ENCODE measurements at regions not wholly inside any gene's neighbourhood (a gene's known extent, or its start where the extent isn't known, plus 50 kb on each side); places are given as distances from the start of the nearest gene placed in this dataset.

GRCh38 chr12:125888921-125889320 is 823.7 kb downstream of the AACS start:
- DNase-seq (ENCODE audit: low read depth): no peak

GRCh38 chr12:125889742-125890141 is 824.5 kb downstream of the AACS start:
- DNase-seq (ENCODE audit: low read depth): no peak

DNA sequence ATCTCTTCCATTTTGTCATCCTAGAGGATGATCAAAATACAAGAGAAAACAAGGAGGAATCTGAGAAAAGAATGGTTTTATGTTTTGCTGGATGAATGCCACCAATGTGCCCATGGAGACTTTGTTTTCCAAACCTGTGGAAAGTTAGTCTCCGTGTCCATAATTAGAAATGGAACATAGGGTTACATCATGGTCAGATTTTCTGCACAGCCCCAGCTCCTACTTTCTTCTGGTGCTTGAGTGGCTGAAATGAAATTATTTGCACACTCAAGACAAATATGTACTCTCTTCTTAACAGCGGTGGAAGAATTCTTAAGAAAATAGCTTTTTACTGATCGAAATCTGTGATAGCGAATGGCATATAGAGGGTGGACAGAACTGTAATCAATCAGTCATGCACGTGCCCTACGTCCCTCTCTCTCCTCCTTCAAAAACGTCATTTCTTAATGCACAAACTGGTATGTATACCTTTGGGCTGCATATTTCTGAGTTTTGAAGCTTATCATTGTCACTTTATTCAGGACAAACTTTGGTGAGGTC is 825.2 kb downstream of the AACS start:
- DNase-seq (ENCODE audit: low read depth): no peak

GRCh38 chr12:125890971-125891370 is 825.7 kb downstream of the AACS start:
- DNase-seq (ENCODE audit: low read depth): no peak

DNA sequence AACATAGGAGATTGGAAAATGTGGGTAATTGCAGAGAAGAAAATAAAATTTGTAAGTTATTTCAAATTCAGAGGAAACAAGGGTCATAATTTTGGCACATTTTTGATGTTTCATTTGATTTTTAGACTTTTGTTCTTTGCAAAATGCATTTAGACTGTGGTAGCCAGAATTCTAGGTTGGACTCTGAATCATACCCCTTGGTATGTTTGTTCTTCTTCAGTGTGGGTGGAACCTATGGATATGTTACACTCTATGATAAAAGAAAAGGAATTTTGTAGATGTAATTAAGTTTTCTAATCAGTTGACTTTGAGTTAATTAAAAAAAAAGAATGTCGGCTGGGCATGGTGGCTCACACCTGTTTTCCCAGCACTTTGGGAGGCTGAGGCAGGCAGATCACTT is 827.0 kb downstream of the AACS start:
- no peak for DNase-seq (ENCODE audit: low read depth)

- no peak for DNase-seq (ENCODE audit: low read depth)
These were observed 837.8 kb downstream of the AACS start for GRCh38 chr12:125902991-125903390.

DNA sequence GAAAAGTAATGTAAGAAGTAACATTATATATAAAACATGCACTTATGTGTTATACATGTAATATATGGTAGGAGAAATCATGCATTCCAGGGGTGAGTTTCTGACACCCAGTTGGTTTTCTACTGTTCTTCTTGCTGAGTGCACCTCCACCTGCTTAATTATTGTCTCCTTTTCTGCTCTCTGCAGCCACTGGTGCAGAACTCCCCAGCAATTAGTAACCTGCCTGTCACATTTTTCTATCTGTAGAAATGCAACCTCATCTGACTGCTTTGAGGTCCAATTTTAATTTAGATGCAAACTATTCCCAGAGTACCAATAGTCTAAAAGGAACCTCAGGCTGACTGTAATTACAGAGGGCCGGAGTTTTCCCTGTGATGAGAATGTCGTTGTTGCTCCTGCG is 842.1 kb downstream of the AACS start:
- no peak for DNase-seq (ENCODE audit: low read depth)

GRCh38 chr12:125919856-125920470 is 854.7 kb downstream of the AACS start:
- no peak for DNase-seq (ENCODE audit: low read depth)

DNA sequence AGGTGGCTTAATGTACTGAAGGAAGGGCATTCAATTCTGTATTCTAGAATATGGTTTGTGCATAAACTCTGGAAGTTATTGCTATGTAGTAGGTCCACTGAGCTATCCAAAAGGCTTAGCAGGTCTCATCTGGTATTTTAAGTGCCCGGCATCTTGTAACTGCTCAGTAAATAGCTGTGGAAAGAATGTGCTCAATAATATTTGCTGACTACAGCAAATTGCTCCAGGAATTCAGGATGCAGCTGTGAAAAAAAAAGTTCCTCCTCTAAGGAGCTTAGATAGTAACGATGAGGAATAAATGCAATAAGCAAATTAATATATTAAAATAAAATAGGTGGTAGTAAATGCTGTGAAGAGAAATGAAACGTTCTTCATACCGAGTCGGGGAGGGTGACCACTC is 857.1 kb downstream of the AACS start:
- no peak for DNase-seq (ENCODE audit: low read depth)

DNA sequence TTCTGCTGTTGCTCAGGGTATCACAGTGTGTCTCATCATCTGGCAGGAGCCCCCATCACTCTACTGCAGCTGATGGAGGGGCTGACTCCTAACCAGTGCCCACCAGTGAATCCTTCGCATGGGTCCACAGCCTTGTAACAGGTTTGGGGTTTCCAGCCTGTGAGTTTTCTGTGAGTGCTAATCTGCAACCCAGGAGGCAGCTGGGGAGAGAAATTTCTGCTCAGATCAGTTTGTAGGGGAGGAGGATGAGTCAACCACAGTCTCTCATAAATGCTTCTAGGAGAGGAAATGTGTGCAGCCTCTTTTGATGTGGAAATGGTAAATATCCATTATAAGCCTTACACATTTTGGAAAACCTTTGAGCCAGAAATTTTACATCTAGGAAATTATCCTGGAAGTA is 871.3 kb downstream of the AACS start:
- DNase-seq (ENCODE audit: low read depth): no peak

- DNase-seq (ENCODE audit: low read depth): no peak
These were observed 879.2 kb downstream of the AACS start for GRCh38 chr12:125944446-125944845.

DNA sequence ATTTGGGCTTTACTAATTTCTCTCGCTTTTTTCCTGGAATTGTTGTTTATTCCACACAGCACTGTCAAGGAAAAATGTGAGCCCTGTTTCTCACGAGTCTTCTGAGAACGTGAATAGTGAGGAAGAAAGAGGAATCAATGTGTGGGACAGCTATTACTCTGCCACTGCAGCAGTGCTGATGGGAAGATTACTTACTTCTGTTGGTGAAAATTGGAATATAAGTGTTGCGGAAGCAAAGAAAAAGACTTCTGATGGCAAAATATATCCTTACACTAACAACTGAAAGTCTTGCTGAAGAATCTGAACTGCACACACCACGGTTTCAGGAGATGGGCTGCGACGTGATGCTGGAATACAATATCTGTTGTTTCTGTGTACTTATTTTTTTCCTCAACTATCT is 884.2 kb downstream of the AACS start:
- no peak for DNase-seq (ENCODE audit: low read depth)

- no peak for DNase-seq (ENCODE audit: low read depth)
These were observed 889.1 kb downstream of the AACS start for GRCh38 chr12:125954362-125954761.

DNA sequence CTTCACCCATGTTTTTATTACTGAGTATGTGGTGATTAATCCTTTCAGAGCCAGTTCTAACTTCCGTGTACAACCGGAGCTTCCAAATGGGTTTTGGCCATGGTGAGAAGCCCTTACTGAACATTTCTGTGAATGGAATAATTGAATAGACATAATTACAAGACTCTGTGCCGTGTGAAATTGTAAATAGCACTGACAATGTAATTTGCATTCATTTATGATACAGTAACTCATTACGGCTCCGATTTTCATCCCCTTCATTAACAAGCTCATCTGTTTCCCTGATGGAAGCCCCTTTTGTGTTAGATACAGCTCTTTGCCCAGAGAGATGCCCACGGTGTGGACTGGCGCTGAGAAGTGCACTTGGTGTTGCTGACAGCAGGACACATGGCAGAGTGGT is 891.0 kb downstream of the AACS start:
- no peak for DNase-seq (ENCODE audit: low read depth)

- no peak for DNase-seq (ENCODE audit: low read depth)
These were observed 901.4 kb downstream of the AACS start for GRCh38 chr12:125966641-125967040.

DNA sequence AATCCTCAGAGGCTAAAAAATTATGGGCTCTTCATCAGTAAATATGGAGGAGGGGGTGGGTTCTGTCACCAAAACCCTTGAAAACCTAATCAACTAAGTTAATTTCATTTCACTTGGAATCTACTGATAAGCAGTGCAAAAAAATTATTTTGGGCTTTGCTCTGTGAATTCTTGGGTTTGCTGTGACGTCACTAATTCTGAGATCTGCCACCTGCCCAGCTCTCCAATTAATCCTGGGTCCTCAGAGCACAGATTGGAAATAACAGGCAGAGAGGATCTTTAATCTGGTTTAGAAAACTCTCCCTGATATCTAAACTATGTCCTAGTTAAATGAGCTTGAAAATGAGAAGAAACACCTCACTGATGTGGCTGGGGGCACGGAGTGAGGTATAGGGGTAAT is 903.2 kb downstream of the AACS start:
- DNase-seq (ENCODE audit: low read depth): no peak

GRCh38 chr12:125971981-125972380 is 906.7 kb downstream of the AACS start:
- DNase-seq (ENCODE audit: low read depth): no peak

- DNase-seq (ENCODE audit: low read depth): no peak
These were observed 913.1 kb downstream of the AACS start for GRCh38 chr12:125978286-125978685.

- no peak for DNase-seq (ENCODE audit: low read depth)
These were observed 916.5 kb downstream of the AACS start for GRCh38 chr12:125981610-125982253.

DNA sequence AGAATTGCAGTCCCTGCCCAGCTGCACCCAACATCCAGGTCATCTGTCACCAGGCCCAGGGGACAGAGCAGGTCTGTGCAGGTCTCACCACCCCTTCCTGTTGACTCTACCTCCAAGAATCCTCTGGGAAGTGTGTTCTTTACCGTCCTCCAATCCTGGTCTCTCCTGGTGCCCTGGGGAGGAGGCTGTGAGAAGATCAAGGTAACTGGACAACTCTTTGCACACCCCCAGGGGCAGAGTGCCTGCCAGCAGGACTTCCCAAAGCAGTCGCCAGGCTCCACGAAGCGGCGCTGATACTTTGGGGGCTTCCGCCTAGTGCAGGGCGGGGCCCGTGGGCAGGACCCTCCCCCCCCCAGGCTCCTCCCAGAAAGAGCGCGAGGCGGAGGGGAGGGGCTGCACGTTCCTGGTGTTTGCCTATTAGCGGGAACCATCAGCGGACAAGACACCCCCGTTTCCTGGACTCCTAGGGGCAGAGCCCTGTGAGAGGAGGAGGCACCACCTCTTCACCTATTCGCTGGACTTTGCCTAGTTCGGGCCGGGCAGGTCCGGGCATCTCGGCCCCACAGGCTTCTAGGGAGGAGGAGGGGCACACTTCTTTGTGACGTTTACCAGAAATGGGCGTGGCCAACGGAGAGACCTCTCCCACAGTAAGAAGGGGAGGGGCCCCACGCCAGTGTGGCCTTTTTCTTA is 918.0 kb downstream of the AACS start:
- DNase-seq (ENCODE audit: low read depth): no peak

GRCh38 chr12:125983784-125984500 is 918.7 kb downstream of the AACS start:
- DNase-seq (ENCODE audit: low read depth): no peak

- no peak for DNase-seq (ENCODE audit: low read depth)
These were observed 923.3 kb downstream of the AACS start for GRCh38 chr12:125988545-125988944.

DNA sequence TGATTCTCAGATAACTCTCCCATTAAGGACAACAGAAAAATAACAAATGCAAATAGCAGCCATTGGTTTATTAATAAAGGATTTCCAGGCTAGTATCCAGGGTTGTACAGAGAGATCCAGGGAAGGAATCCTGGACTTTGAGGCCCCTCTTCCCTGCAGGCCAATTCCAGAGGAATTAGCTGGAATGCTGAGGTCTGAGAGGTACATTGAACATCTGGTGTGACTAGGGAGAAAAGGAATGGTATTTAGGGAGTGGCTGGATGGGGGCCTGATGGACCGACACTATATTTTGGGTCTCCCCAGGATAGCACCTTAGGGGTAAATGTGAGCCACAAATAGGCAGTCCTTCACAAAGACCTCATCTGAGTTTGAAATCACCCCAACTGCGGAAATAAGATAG is 924.5 kb downstream of the AACS start:
- no peak for DNase-seq (ENCODE audit: low read depth)
